Ovary (tissue), 7 donors: ENCODE measurements at regions not wholly inside any gene's neighbourhood (a gene's known extent, or its start where the extent isn't known, plus 50 kb on each side); places are given as distances from the start of the nearest gene placed in this dataset.
"Not testable (repeated sequence)": the region's sequence is repeated elsewhere in the genome, so short reads cannot be mapped to it uniquely, and the experiment has no call there.

Experiments
- DNase-seq, 5 donors: peaks; one replicate each; pipeline ENCODE4 v3.0.0-alpha.2; 2019 to 2020
- H3K27ac ChIP-seq, 2 donors: fragments of 200-600 bp; one replicate each; pipeline versions ENCODE4 v1.5.1 to v1.8.0; 2019 to 2022
- H3K27me3 ChIP-seq: fragments of 200-600 bp; one replicate; pipeline ENCODE4 v1.8.0; 2022
- H3K36me3 ChIP-seq: fragments of 200-600 bp; sonication (generic); one replicate; pipeline ENCODE4 v1.5.1; 2019
- H3K4me1 ChIP-seq: one replicate; pipeline ENCODE4 v1.8.1; 2013; ENCODE audit warnings: mild to moderate bottlenecking, moderate library complexity; ENCODE audit not compliant: insufficient read depth
- H3K4me3 ChIP-seq: fragments of 200-600 bp; sonication (generic); one replicate; pipeline ENCODE4 v1.5.1; 2017
- H3K9me3 ChIP-seq, 2 donors: fragments of 200-600 bp in 1 of 2; sonication (generic) in 1 of 2; one replicate each; pipeline versions ENCODE4 v1.5.1 to v1.8.1; 2013 to 2019; ENCODE audit warnings: mild to moderate bottlenecking in 1 of 2, moderate library complexity in 1 of 2
- CTCF ChIP-seq, 3 donors: fragments of 450-650 bp in 2 of 3; fragments of 200-600 bp in 1 of 3; IDR thresholded peaks; one replicate each; pipeline versions ENCODE4 v1.5.1 to v1.8.0; 2016 to 2022; ENCODE audit warnings: antibody characterized with exemption in 3 of 3, mild to moderate bottlenecking in 1 of 3
- EP300 ChIP-seq: sonication (generic); formaldehyde crosslinking; IDR thresholded peaks from one replicate; pipeline ENCODE4 v1.6.1; 2017; ENCODE audit warnings: antibody characterized with exemption
- POLR2A ChIP-seq: fragments of 450-650 bp; IDR thresholded peaks from one replicate; pipeline ENCODE4 v1.6.1; 2017; ENCODE audit warnings: antibody characterized with exemption, mild to moderate bottlenecking, moderate library complexity
- WGBS, 3 donors: extraction: QIAGEN DNeasy Blood & Tissue Kit in 1 of 3; methylation state at CpG; one replicate each; pipeline versions ENCODE4 v1.1.5 to v1.1.7; 2013 to 2017; 5-methylcytosine and 5-hydroxymethylcytosine counted together
- intact Hi-C, 4 donors: fragments of 100-400 bp; cut with DNase I; formaldehyde crosslinking; loops; one replicate each; pipeline versions ENCODE4 v1.11.0 to v1.15.1; 2022 to 2023
- donor health status: DM: no; HTN: no; CAD: no; lungs with moderate emphysema.
- donor health status: DM: no; HTN: no; CAD: no.
- donor health status: Bipolar disorder and iron deficiency.
- donor health status: DM: no; HTN: no; CAD: no.
- donor health status: DM: yes; HTN: yes; CAD: no.

- TF ChIP-seq POLR2A: no peak
- DNase-seq: no peak
- 20 to 37% (median 25%) methylated on average over 2 of the region's 2 CpGs for WGBS, 3 donors
- no peaks in the 10 kb centered on the region for H3K36me3 ChIP-seq
- intact Hi-C loops: no loop called here
- no peaks in the 10 kb centered on the region for H3K27me3 ChIP-seq
- no peaks in the 10 kb centered on the region for H3K9me3 ChIP-seq
- no peak overlapping the region for H3K4me3 ChIP-seq
- H3K4me1 ChIP-seq: peaks cover 2% of the 10 kb centered on the region
- H3K27ac ChIP-seq: peak overlapping the region in 1 of 2 donors; percentile 46
These were observed 968.7 kb upstream of the CITED2 start for GRCh38 chr6:140343128-140343527.

GRCh38 chr6:140341272-140341671 is 966.8 kb upstream of the CITED2 start:
- Histone ChIP-seq H3K4me1 (no peaks in the 10 kb centered on the region), H3K4me3 (no peak overlapping the region), H3K27ac (no peak overlapping the region), H3K9me3 (no peaks in the 10 kb centered on the region), H3K27me3 (no peaks in the 10 kb centered on the region), H3K36me3 (no peaks in the 10 kb centered on the region)
- no peak for DNase-seq
- intact Hi-C loops: no loop called here
- no peak for TF ChIP-seq EP300
- TF ChIP-seq POLR2A: no peak
- no peak for TF ChIP-seq CTCF (IDR thresholded peaks at IDR 0.05)

- Histone ChIP-seq H3K4me1 (no peaks in the 10 kb centered on the region), H3K9me3 (no peaks in the 10 kb centered on the region), H3K27me3 (no peaks in the 10 kb centered on the region), H3K36me3 (no peaks in the 10 kb centered on the region), H3K4me3 (no peak overlapping the region), H3K27ac (no peak overlapping the region)
- DNase-seq: no peak
- TF ChIP-seq POLR2A (no peak), EP300 (no peak), CTCF (IDR thresholded peaks at IDR 0.05) (no peak)
- 91 to 98% (median 95%) methylated on average over 3 of the region's 3 CpGs for WGBS, 3 donors
- intact Hi-C loops: no loop called here
These were observed 966.3 kb upstream of the CITED2 start for GRCh38 chr6:140340795-140341194.

GRCh38 chr6:140339084-140339483 is 964.6 kb upstream of the CITED2 start:
- H3K36me3 ChIP-seq, H3K4me1 ChIP-seq, intact Hi-C loops, H3K27ac ChIP-seq, H3K9me3 ChIP-seq, H3K27me3 ChIP-seq, DNase-seq, H3K4me3 ChIP-seq: not testable (repeated sequence)
- WGBS, 3 donors: 94 to 100% (median 95%) methylated on average over 2 of the region's 2 CpGs

GRCh38 chr6:140321891-140322290 is 947.4 kb upstream of the CITED2 start:
- WGBS, 3 donors: 9 to 26% (median 14%) methylated on average over 2 of the region's 2 CpGs
- no peaks in the 10 kb centered on the region for H3K27me3 ChIP-seq
- peaks cover 7% of the 10 kb centered on the region for H3K4me1 ChIP-seq
- intact Hi-C loops: no loop called here
- H3K9me3 ChIP-seq: no peaks in the 10 kb centered on the region
- H3K36me3 ChIP-seq: no peaks in the 10 kb centered on the region
- no peak overlapping the region for H3K4me3 ChIP-seq
- TF ChIP-seq EP300 (no peak), POLR2A (no peak), CTCF (IDR thresholded peaks at IDR 0.05) (no peak)
- DNase-seq: no peak
- H3K27ac ChIP-seq: peak overlapping the region in 1 of 2 donors; percentile 8
